Activated CD4-positive, alpha-beta memory T cell treated with anti-CD3 and anti-CD28 coated beads, Interleukin-2, amount 10 ng/mL, durations not matched to agents 7 days and 5 days (primary cell): ENCODE measurements at regions not wholly inside any gene's neighbourhood (a gene's known extent, or its start where the extent isn't known, plus 50 kb on each side); places are given as distances from the start of the nearest gene placed in this dataset.
"Not testable (repeated sequence)": the region's sequence is repeated elsewhere in the genome, so short reads cannot be mapped to it uniquely, and the experiment has no call there.

Source experiments
- CTCF ChIA-PET: fragments of 350-600 bp; sonication (Branson Sonifier 250); formaldehyde crosslinking; loops from one replicate; lab custom pipeline; 2021; ENCODE audit warnings: antibody characterized with exemption, inconsistent platforms; lab: Charles Lee
- POLR2A ChIA-PET: fragments of 350-600 bp; sonication (Branson Sonifier 250); formaldehyde crosslinking; loops from one replicate; lab custom pipeline; 2021; ENCODE audit warnings: antibody characterized with exemption; lab: Charles Lee
- DNase-seq: peaks from one replicate; pipeline ENCODE4 v3.0.0-alpha.2; 2020
- H3K27ac Mint-ChIP-seq: one replicate; pipeline ENCODE4 v1.8.0; 2021; ENCODE audit warnings: mild to moderate bottlenecking, mixed read lengths
- H3K27me3 Mint-ChIP-seq: one replicate; pipeline ENCODE4 v1.8.0; 2021; ENCODE audit warnings: mixed read lengths
- H3K36me3 Mint-ChIP-seq: one replicate; pipeline ENCODE4 v1.8.0; 2021; ENCODE audit warnings: low read depth, mixed read lengths
- H3K4me1 Mint-ChIP-seq: one replicate; pipeline ENCODE4 v1.8.0; 2021; ENCODE audit warnings: mixed read lengths
- H3K4me3 Mint-ChIP-seq: one replicate; pipeline ENCODE4 v1.8.0; 2021; ENCODE audit warnings: mild to moderate bottlenecking, mixed read lengths
- H3K9me3 Mint-ChIP-seq: one replicate; pipeline ENCODE4 v1.8.0; 2021; ENCODE audit warnings: mixed read lengths

GRCh38 chr1:73467731-73468130 lies 730.2 kb downstream of the LRRIQ3 start:
- no peak overlapping the region for H3K4me3 Mint-ChIP-seq
- no peak for DNase-seq
- POLR2A ChIA-PET = no interaction called here
- CTCF ChIA-PET = no interaction called here
- H3K9me3 Mint-ChIP-seq = peaks cover 3% of the 10 kb centered on the region
- H3K27me3 Mint-ChIP-seq = no peaks in the 10 kb centered on the region
- H3K4me1 Mint-ChIP-seq = no peaks in the 10 kb centered on the region
- no peak overlapping the region for H3K27ac Mint-ChIP-seq
- H3K36me3 Mint-ChIP-seq = no peaks in the 10 kb centered on the region

GRCh38 chr1:73463873-73464272 lies 734.1 kb downstream of the LRRIQ3 start:
- H3K9me3 Mint-ChIP-seq = peaks cover 5% of the 10 kb centered on the region
- H3K4me1 Mint-ChIP-seq = no peaks in the 10 kb centered on the region
- H3K36me3 Mint-ChIP-seq = no peaks in the 10 kb centered on the region
- POLR2A ChIA-PET = no interaction called here
- no peak overlapping the region for H3K27ac Mint-ChIP-seq
- H3K4me3 Mint-ChIP-seq = no peak overlapping the region
- no peak for DNase-seq
- CTCF ChIA-PET = no interaction called here
- no peaks in the 10 kb centered on the region for H3K27me3 Mint-ChIP-seq

GRCh38 chr1:73452522-73452921 lies 745.5 kb downstream of the LRRIQ3 start:
- Mint-ChIP-seq H3K4me1 (no peaks in the 10 kb centered on the region), H3K9me3 (peaks cover 13% of the 10 kb centered on the region), H3K27me3 (no peaks in the 10 kb centered on the region), H3K27ac (no peak overlapping the region), H3K36me3 (no peaks in the 10 kb centered on the region), H3K4me3 (no peak overlapping the region)
- DNase-seq = no peak
- CTCF ChIA-PET = no interaction called here
- POLR2A ChIA-PET = no interaction called here

GRCh38 chr1:73450668-73451067 lies 747.3 kb downstream of the LRRIQ3 start:
- H3K4me3 Mint-ChIP-seq, POLR2A ChIA-PET, H3K36me3 Mint-ChIP-seq, H3K27ac Mint-ChIP-seq, CTCF ChIA-PET, DNase-seq, H3K4me1 Mint-ChIP-seq, H3K27me3 Mint-ChIP-seq: not testable (repeated sequence)
- peaks cover 13% of the 10 kb centered on the region for H3K9me3 Mint-ChIP-seq

GRCh38 chr1:73411479-73411878 lies 786.5 kb downstream of the LRRIQ3 start:
- Mint-ChIP-seq H3K4me3 (no peak overlapping the region), H3K27me3 (no peaks in the 10 kb centered on the region), H3K9me3 (peaks cover 2% of the 10 kb centered on the region), H3K36me3 (no peaks in the 10 kb centered on the region), H3K27ac (no peak overlapping the region), H3K4me1 (no peaks in the 10 kb centered on the region)
- CTCF ChIA-PET = no interaction called here
- no peak for DNase-seq
- POLR2A ChIA-PET = no interaction called here

GRCh38 chr1:73401666-73402065 lies 796.3 kb downstream of the LRRIQ3 start:
- ChIA-PET CTCF (no interaction called here), POLR2A (no interaction called here)
- Mint-ChIP-seq H3K9me3 (no peaks in the 10 kb centered on the region), H3K27me3 (no peaks in the 10 kb centered on the region), H3K36me3 (no peaks in the 10 kb centered on the region), H3K4me3 (no peak overlapping the region), H3K27ac (no peak overlapping the region), H3K4me1 (no peaks in the 10 kb centered on the region)
- DNase-seq = no peak

- no peak overlapping the region for H3K4me3 Mint-ChIP-seq
- no peaks in the 10 kb centered on the region for H3K36me3 Mint-ChIP-seq
- H3K4me1 Mint-ChIP-seq = no peaks in the 10 kb centered on the region
- POLR2A ChIA-PET = no interaction called here
- H3K9me3 Mint-ChIP-seq = peaks cover 13% of the 10 kb centered on the region
- no peak overlapping the region for H3K27ac Mint-ChIP-seq
- CTCF ChIA-PET = no interaction called here
- H3K27me3 Mint-ChIP-seq = no peaks in the 10 kb centered on the region
- DNase-seq = no peak
These were observed 815.0 kb downstream of the LRRIQ3 start for GRCh38 chr1:73382966-73383365.

- CTCF ChIA-PET = no interaction called here
- Mint-ChIP-seq H3K27ac (no peak overlapping the region), H3K9me3 (peaks cover 11% of the 10 kb centered on the region)
These were observed 831.1 kb downstream of the LRRIQ3 start for GRCh38 chr1:73366734-73367413.

GRCh38 chr1:73359001-73359400 lies 839.0 kb downstream of the LRRIQ3 start:
- H3K4me3 Mint-ChIP-seq = no peak overlapping the region
- CTCF ChIA-PET = no interaction called here
- no peaks in the 10 kb centered on the region for H3K36me3 Mint-ChIP-seq
- H3K27ac Mint-ChIP-seq = no peak overlapping the region
- DNase-seq = no peak
- H3K27me3 Mint-ChIP-seq = no peaks in the 10 kb centered on the region
- H3K9me3 Mint-ChIP-seq = no peaks in the 10 kb centered on the region
- H3K4me1 Mint-ChIP-seq = no peaks in the 10 kb centered on the region
- POLR2A ChIA-PET = no interaction called here

More at GRCh38 chr1:73366734-73367413, 831.1 kb downstream of the LRRIQ3 start:
- DNase-seq = no peak
- POLR2A ChIA-PET = no interaction called here
- no peaks in the 10 kb centered on the region for H3K36me3 Mint-ChIP-seq
- no peaks in the 10 kb centered on the region for H3K27me3 Mint-ChIP-seq
- H3K4me3 Mint-ChIP-seq = no peak overlapping the region
- H3K4me1 Mint-ChIP-seq = no peaks in the 10 kb centered on the region

- ChIA-PET CTCF (no interaction called here), POLR2A (no interaction called here)
- no peaks in the 10 kb centered on the region for H3K4me1 Mint-ChIP-seq
- no peak for DNase-seq
- H3K4me3 Mint-ChIP-seq = no peak overlapping the region
- no peaks in the 10 kb centered on the region for H3K27me3 Mint-ChIP-seq
- H3K36me3 Mint-ChIP-seq = no peaks in the 10 kb centered on the region
- no peaks in the 10 kb centered on the region for H3K9me3 Mint-ChIP-seq
- H3K27ac Mint-ChIP-seq = no peak overlapping the region
These were observed 841.5 kb downstream of the LRRIQ3 start for GRCh38 chr1:73356485-73356884.

GRCh38 chr1:73343947-73344346 lies 854.0 kb downstream of the LRRIQ3 start:
- POLR2A ChIA-PET = no interaction called here
- Mint-ChIP-seq H3K27me3 (no peaks in the 10 kb centered on the region), H3K27ac (no peak overlapping the region), H3K9me3 (peaks cover 3% of the 10 kb centered on the region), H3K4me3 (no peak overlapping the region), H3K36me3 (no peaks in the 10 kb centered on the region), H3K4me1 (no peaks in the 10 kb centered on the region)
- no peak for DNase-seq
- CTCF ChIA-PET = no interaction called here

- no peaks in the 10 kb centered on the region for H3K27me3 Mint-ChIP-seq
- no peaks in the 10 kb centered on the region for H3K36me3 Mint-ChIP-seq
- no peak overlapping the region for H3K4me3 Mint-ChIP-seq
- DNase-seq = no peak
- no peak overlapping the region for H3K27ac Mint-ChIP-seq
- H3K9me3 Mint-ChIP-seq = peaks cover 20% of the 10 kb centered on the region
- ChIA-PET CTCF (no interaction called here), POLR2A (no interaction called here)
- H3K4me1 Mint-ChIP-seq = no peaks in the 10 kb centered on the region
These were observed 864.0 kb downstream of the LRRIQ3 start for GRCh38 chr1:73333847-73334503.

GRCh38 chr1:73331726-73332125 lies 866.2 kb downstream of the LRRIQ3 start:
- Mint-ChIP-seq H3K4me3 (no peak overlapping the region), H3K27ac (no peak overlapping the region), H3K36me3 (no peaks in the 10 kb centered on the region), H3K27me3 (no peaks in the 10 kb centered on the region), H3K4me1 (no peaks in the 10 kb centered on the region), H3K9me3 (peaks cover 18% of the 10 kb centered on the region)
- CTCF ChIA-PET = no interaction called here
- POLR2A ChIA-PET = no interaction called here
- DNase-seq = no peak

GRCh38 chr1:73327998-73328397 lies 870.0 kb downstream of the LRRIQ3 start:
- peaks cover 14% of the 10 kb centered on the region for H3K9me3 Mint-ChIP-seq
- POLR2A ChIA-PET = no interaction called here
- no peak overlapping the region for H3K4me3 Mint-ChIP-seq
- no peak for DNase-seq
- CTCF ChIA-PET = no interaction called here
- no peaks in the 10 kb centered on the region for H3K36me3 Mint-ChIP-seq
- no peaks in the 10 kb centered on the region for H3K4me1 Mint-ChIP-seq
- no peaks in the 10 kb centered on the region for H3K27me3 Mint-ChIP-seq
- H3K27ac Mint-ChIP-seq = no peak overlapping the region
